Central memory CD8-positive, alpha-beta T cell (primary cell): ENCODE measurements at regions not wholly inside any gene's neighbourhood (a gene's known extent, or its start where the extent isn't known, plus 50 kb on each side); places are given as distances from the start of the nearest gene placed in this dataset.

Experiments
- ATAC-seq: fragments of 150-1000 bp; cut with Tn5 transposase; replicated peaks from 2 replicates; pipeline ENCODE4 v1.10.0; 2022; ENCODE audit warnings: mild to moderate bottlenecking, moderate FRiP score, moderate number of reproducible peaks; ENCODE audit not compliant: poor library complexity, severe bottlenecking; ENCODE audit errors: extremely low read depth
- DNase-seq, 2 donors: peaks; one replicate each; pipeline ENCODE4 v3.0.0; 2021; ENCODE audit warnings: low spot score in 2 of 2
- H3K27ac Mint-ChIP-seq: one replicate; pipeline ENCODE4 v1.8.0; 2022; ENCODE audit warnings: low read depth, mild to moderate bottlenecking, moderate library complexity, mixed read lengths
- H3K27me3 Mint-ChIP-seq: one replicate; pipeline ENCODE4 v1.8.0; 2022; ENCODE audit warnings: mixed read lengths
- H3K36me3 Mint-ChIP-seq: one replicate; pipeline ENCODE4 v1.8.0; 2022; ENCODE audit warnings: mild to moderate bottlenecking, moderate library complexity, mixed read lengths; ENCODE audit not compliant: insufficient read depth
- H3K4me1 Mint-ChIP-seq: one replicate; pipeline ENCODE4 v1.8.0; 2022; ENCODE audit warnings: mixed read lengths
- H3K4me3 Mint-ChIP-seq: one replicate; pipeline ENCODE4 v1.8.0; 2022; ENCODE audit warnings: mild to moderate bottlenecking, moderate library complexity, mixed read lengths
- H3K9me3 Mint-ChIP-seq: one replicate; pipeline ENCODE4 v1.8.0; 2022; ENCODE audit warnings: mixed read lengths

- no peak for DNase-seq
- H3K4me1 Mint-ChIP-seq, result no peaks in the 10 kb centered on the region
- H3K9me3 Mint-ChIP-seq, result peaks cover 15% of the 10 kb centered on the region
- no peaks in the 10 kb centered on the region for H3K36me3 Mint-ChIP-seq
- H3K27ac Mint-ChIP-seq, result no peak overlapping the region
- ATAC-seq, result no peak
- no peaks in the 10 kb centered on the region for H3K27me3 Mint-ChIP-seq
- H3K4me3 Mint-ChIP-seq, result no peak overlapping the region
Observed at GRCh38 chr18:4637876-4638275, 182.8 kb upstream of the DLGAP1 start.

GRCh38 chr18:4636967-4637366 lies 181.9 kb upstream of the DLGAP1 start:
- H3K27ac Mint-ChIP-seq, result no peak overlapping the region
- no peak for DNase-seq
- peaks cover 20% of the 10 kb centered on the region for H3K9me3 Mint-ChIP-seq
- no peaks in the 10 kb centered on the region for H3K27me3 Mint-ChIP-seq
- no peaks in the 10 kb centered on the region for H3K4me1 Mint-ChIP-seq
- no peaks in the 10 kb centered on the region for H3K36me3 Mint-ChIP-seq
- no peak for ATAC-seq
- H3K4me3 Mint-ChIP-seq, result no peak overlapping the region

GRCh38 chr18:4631239-4631638 lies 176.1 kb upstream of the DLGAP1 start:
- no peak overlapping the region for H3K27ac Mint-ChIP-seq
- no peak for ATAC-seq
- no peaks in the 10 kb centered on the region for H3K4me1 Mint-ChIP-seq
- H3K9me3 Mint-ChIP-seq, result peaks cover 12% of the 10 kb centered on the region
- H3K4me3 Mint-ChIP-seq, result no peak overlapping the region
- DNase-seq, result no peak
- H3K27me3 Mint-ChIP-seq, result no peaks in the 10 kb centered on the region
- no peaks in the 10 kb centered on the region for H3K36me3 Mint-ChIP-seq

- Mint-ChIP-seq H3K27me3 (no peaks in the 10 kb centered on the region), H3K36me3 (no peaks in the 10 kb centered on the region), H3K27ac (no peak overlapping the region), H3K4me3 (no peak overlapping the region), H3K9me3 (peaks cover 18% of the 10 kb centered on the region), H3K4me1 (no peaks in the 10 kb centered on the region)
- ATAC-seq (no peak), DNase-seq (no peak)
Observed at GRCh38 chr18:4605212-4605611, 150.1 kb upstream of the DLGAP1 start.

GRCh38 chr18:4603955-4604354 lies 148.8 kb upstream of the DLGAP1 start:
- no peaks in the 10 kb centered on the region for H3K36me3 Mint-ChIP-seq
- H3K27ac Mint-ChIP-seq, result no peak overlapping the region
- H3K9me3 Mint-ChIP-seq, result peaks cover 20% of the 10 kb centered on the region
- no peak for DNase-seq
- no peaks in the 10 kb centered on the region for H3K4me1 Mint-ChIP-seq
- H3K4me3 Mint-ChIP-seq, result no peak overlapping the region
- ATAC-seq, result no peak
- no peaks in the 10 kb centered on the region for H3K27me3 Mint-ChIP-seq

GRCh38 chr18:4599312-4599711 lies 144.2 kb upstream of the DLGAP1 start:
- peaks cover 2% of the 10 kb centered on the region for H3K36me3 Mint-ChIP-seq
- no peaks in the 10 kb centered on the region for H3K27me3 Mint-ChIP-seq
- DNase-seq (no peak), ATAC-seq (no peak)
- H3K4me1 Mint-ChIP-seq, result no peaks in the 10 kb centered on the region
- no peak overlapping the region for H3K4me3 Mint-ChIP-seq
- no peak overlapping the region for H3K27ac Mint-ChIP-seq
- peaks cover 12% of the 10 kb centered on the region for H3K9me3 Mint-ChIP-seq

- ATAC-seq, result no peak
- Mint-ChIP-seq H3K4me1 (no peaks in the 10 kb centered on the region), H3K9me3 (peaks cover 14% of the 10 kb centered on the region), H3K27ac (no peak overlapping the region), H3K36me3 (peaks cover 2% of the 10 kb centered on the region), H3K27me3 (no peaks in the 10 kb centered on the region), H3K4me3 (no peak overlapping the region)
- DNase-seq, result no peak
Observed at GRCh38 chr18:4597301-4597700, 142.2 kb upstream of the DLGAP1 start.

GRCh38 chr18:4593895-4594294 lies 138.8 kb upstream of the DLGAP1 start:
- Mint-ChIP-seq H3K36me3 (peaks cover 2% of the 10 kb centered on the region), H3K4me3 (no peak overlapping the region)
- ATAC-seq, result no peak

GRCh38 chr18:4593459-4593858 lies 138.4 kb upstream of the DLGAP1 start:
- no peak overlapping the region for H3K4me3 Mint-ChIP-seq
- ATAC-seq, result no peak
- peaks cover 2% of the 10 kb centered on the region for H3K36me3 Mint-ChIP-seq
- H3K4me1 Mint-ChIP-seq, result no peaks in the 10 kb centered on the region
- H3K9me3 Mint-ChIP-seq, result peaks cover 5% of the 10 kb centered on the region
- H3K27ac Mint-ChIP-seq, result no peak overlapping the region
- H3K27me3 Mint-ChIP-seq, result no peaks in the 10 kb centered on the region
- DNase-seq, result no peak

More at GRCh38 chr18:4593895-4594294, 138.8 kb upstream of the DLGAP1 start:
- H3K9me3 Mint-ChIP-seq, result peaks cover 5% of the 10 kb centered on the region
- H3K27me3 Mint-ChIP-seq, result no peaks in the 10 kb centered on the region
- H3K27ac Mint-ChIP-seq, result no peak overlapping the region
- H3K4me1 Mint-ChIP-seq, result no peaks in the 10 kb centered on the region
- no peak for DNase-seq

- DNase-seq, result no peak
- no peak overlapping the region for H3K4me3 Mint-ChIP-seq
- ATAC-seq, result no peak
- H3K27ac Mint-ChIP-seq, result no peak overlapping the region
- H3K4me1 Mint-ChIP-seq, result no peaks in the 10 kb centered on the region
- peaks cover 12% of the 10 kb centered on the region for H3K9me3 Mint-ChIP-seq
- no peaks in the 10 kb centered on the region for H3K27me3 Mint-ChIP-seq
- no peaks in the 10 kb centered on the region for H3K36me3 Mint-ChIP-seq
Observed at GRCh38 chr18:4589056-4589800, 134.1 kb upstream of the DLGAP1 start.

- Mint-ChIP-seq H3K4me1 (no peaks in the 10 kb centered on the region), H3K4me3 (no peak overlapping the region)
Observed at GRCh38 chr18:4587204-4587603, 132.1 kb upstream of the DLGAP1 start.

GRCh38 chr18:4586731-4587130 lies 131.6 kb upstream of the DLGAP1 start:
- H3K9me3 Mint-ChIP-seq, result peaks cover 13% of the 10 kb centered on the region
- H3K4me3 Mint-ChIP-seq, result no peak overlapping the region
- no peak for DNase-seq
- H3K27ac Mint-ChIP-seq, result no peak overlapping the region
- no peaks in the 10 kb centered on the region for H3K36me3 Mint-ChIP-seq
- no peaks in the 10 kb centered on the region for H3K27me3 Mint-ChIP-seq
- no peak for ATAC-seq
- H3K4me1 Mint-ChIP-seq, result no peaks in the 10 kb centered on the region

More at GRCh38 chr18:4587204-4587603, 132.1 kb upstream of the DLGAP1 start:
- ATAC-seq (no peak), DNase-seq (no peak)
- peaks cover 8% of the 10 kb centered on the region for H3K9me3 Mint-ChIP-seq
- H3K36me3 Mint-ChIP-seq, result no peaks in the 10 kb centered on the region
- no peaks in the 10 kb centered on the region for H3K27me3 Mint-ChIP-seq
- no peak overlapping the region for H3K27ac Mint-ChIP-seq

- DNase-seq (no peak), ATAC-seq (no peak)
- no peaks in the 10 kb centered on the region for H3K36me3 Mint-ChIP-seq
- no peaks in the 10 kb centered on the region for H3K27me3 Mint-ChIP-seq
- no peak overlapping the region for H3K27ac Mint-ChIP-seq
- H3K9me3 Mint-ChIP-seq, result peaks cover 13% of the 10 kb centered on the region
- H3K4me3 Mint-ChIP-seq, result no peak overlapping the region
- no peaks in the 10 kb centered on the region for H3K4me1 Mint-ChIP-seq
Observed at GRCh38 chr18:4582431-4583335, 127.6 kb upstream of the DLGAP1 start.
